Progenitor cell of endocrine pancreas (in vitro differentiated cells): ENCODE measurements at regions not wholly inside any gene's neighbourhood (a gene's known extent, or its start where the extent isn't known, plus 50 kb on each side); places are given as distances from the start of the nearest gene placed in this dataset.

Experiments used
- DNase-seq: peaks from one replicate; pipeline ENCODE4 v3.0.0; 2021; ENCODE audit warnings: low spot score; ENCODE audit not compliant: unreplicated experiment
- H3K27ac Mint-ChIP-seq: 2 replicates; pipeline ENCODE4 v1.8.0; 2021; ENCODE audit warnings: mild to moderate bottlenecking, moderate library complexity, mixed read lengths
- H3K27me3 Mint-ChIP-seq: 2 replicates; pipeline ENCODE4 v1.8.0; 2021; ENCODE audit warnings: mixed read lengths
- H3K36me3 Mint-ChIP-seq: 2 replicates; pipeline ENCODE4 v1.8.0; 2022; ENCODE audit warnings: mixed read lengths; ENCODE audit not compliant: insufficient read depth
- H3K4me1 Mint-ChIP-seq: 2 replicates; pipeline ENCODE4 v1.8.0; 2021; ENCODE audit warnings: low read depth, mixed read lengths
- H3K4me3 Mint-ChIP-seq: 2 replicates; pipeline ENCODE4 v1.8.0; 2021; ENCODE audit warnings: low read depth, mild to moderate bottlenecking, moderate library complexity, mixed read lengths
- H3K9me3 Mint-ChIP-seq: 2 replicates; pipeline ENCODE4 v1.8.0; 2021; ENCODE audit warnings: low read depth, mixed read lengths
- TF ChIP-seq, protein P1 (sequence below): fragments of 200-600 bp; sonication (generic); IDR thresholded peaks from one replicate; pipeline ENCODE4 v1.5.0; 2021; ENCODE audit warnings: antibody characterized with exemption, mild to moderate bottlenecking; ENCODE audit not compliant: unreplicated experiment

DNA sequence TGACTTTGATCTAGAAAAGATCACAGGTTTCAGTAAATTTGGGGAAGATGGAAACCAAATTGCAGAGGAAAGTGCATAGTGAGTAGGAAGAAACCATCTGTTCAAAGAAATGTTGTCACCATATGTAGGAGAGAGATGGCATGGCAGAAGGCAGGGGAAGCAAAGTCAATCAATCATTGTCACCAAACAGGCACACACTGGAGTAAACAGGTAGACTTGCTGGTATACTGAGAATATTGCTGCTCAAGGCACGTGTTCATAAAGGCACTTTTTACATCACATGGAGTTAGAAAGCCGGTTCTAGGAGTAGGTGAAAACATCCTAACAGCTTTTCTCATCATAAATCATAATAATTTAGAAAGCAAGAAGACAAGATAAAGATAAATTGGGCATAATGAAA lies 550.5 kb upstream of the FAT1 start:
- Mint-ChIP-seq H3K9me3 (no peaks in the 10 kb centered on the region), H3K4me3 (no peak overlapping the region), H3K36me3 (no peaks in the 10 kb centered on the region), H3K27ac (no peak overlapping the region), H3K27me3 (no peaks in the 10 kb centered on the region), H3K4me1 (no peaks in the 10 kb centered on the region)
- no peak for DNase-seq
- TF ChIP-seq, protein P1, sequence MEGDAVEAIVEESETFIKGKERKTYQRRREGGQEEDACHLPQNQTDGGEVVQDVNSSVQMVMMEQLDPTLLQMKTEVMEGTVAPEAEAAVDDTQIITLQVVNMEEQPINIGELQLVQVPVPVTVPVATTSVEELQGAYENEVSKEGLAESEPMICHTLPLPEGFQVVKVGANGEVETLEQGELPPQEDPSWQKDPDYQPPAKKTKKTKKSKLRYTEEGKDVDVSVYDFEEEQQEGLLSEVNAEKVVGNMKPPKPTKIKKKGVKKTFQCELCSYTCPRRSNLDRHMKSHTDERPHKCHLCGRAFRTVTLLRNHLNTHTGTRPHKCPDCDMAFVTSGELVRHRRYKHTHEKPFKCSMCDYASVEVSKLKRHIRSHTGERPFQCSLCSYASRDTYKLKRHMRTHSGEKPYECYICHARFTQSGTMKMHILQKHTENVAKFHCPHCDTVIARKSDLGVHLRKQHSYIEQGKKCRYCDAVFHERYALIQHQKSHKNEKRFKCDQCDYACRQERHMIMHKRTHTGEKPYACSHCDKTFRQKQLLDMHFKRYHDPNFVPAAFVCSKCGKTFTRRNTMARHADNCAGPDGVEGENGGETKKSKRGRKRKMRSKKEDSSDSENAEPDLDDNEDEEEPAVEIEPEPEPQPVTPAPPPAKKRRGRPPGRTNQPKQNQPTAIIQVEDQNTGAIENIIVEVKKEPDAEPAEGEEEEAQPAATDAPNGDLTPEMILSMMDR = no peak

DNA sequence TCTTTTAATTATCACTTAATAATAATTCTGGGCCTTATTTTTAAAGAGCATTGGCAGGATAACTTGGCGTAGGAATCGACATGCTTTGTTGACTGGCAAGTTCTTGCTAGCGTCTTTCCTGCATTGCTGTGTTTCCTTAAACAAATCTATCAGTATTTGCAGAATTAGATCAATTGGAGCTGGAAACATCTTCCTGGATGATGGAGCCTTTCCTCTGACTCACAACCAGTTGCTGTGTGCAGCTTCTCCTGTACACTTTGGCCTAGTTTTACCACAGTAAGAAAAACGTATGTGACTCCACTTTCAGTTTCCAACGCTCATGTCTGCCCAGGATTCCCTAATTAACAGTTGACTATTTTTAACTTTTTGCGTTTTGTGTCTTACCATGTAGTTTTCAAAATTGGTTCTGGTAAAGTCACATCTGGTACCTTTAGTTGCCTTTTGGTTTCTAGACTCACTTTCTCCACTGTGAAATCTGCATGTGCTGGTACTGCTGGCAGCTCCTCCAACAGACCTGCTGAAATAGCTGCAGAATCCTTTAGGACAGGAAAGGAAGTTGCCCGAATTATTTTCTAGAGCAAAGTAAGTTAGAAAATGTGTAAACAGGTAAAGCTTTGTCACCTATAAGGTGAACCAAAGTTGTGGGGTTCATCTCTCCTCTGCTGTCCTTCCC lies 553.2 kb upstream of the FAT1 start:
- Mint-ChIP-seq H3K36me3 (no peaks in the 10 kb centered on the region), H3K27me3 (no peaks in the 10 kb centered on the region), H3K27ac (no peak overlapping the region)

DNA sequence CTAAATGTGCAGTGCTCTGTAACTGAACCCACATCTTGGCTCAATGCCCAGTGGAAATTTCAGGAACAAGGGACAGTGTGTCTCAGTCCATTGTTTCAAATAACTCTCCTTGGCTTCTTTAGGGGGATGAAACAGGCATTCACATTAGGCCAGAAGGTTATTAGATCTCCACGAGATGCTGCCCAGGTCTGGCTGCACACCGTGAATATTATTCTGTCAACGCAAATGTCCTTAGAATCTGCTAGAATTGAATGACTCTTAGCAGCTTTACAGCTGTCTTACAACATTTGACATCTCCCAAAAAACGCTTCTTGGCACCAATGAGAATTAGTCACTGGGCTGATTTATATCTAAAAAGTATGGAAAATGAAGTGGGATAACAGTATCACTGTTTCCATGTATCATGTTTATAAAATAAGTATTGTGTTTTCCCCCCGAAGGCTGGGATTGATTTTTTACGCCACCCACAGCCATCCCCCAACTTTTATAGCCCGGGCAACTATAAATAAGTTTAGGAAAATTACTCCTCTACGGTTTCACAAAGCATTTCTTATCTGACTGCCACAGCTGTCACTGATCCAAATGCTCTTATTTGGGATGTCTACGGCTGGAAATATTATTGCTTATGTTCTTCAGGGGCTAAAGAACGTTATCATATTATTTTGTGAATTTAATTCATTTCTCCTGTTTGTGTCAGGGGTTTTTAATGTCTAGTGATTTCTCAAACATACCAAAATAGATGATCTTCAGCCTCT lies 559.7 kb upstream of the FAT1 start:
- H3K36me3 Mint-ChIP-seq = no peaks in the 10 kb centered on the region
- H3K4me3 Mint-ChIP-seq = no peak overlapping the region
- TF ChIP-seq, protein P1 = no peak
- H3K4me1 Mint-ChIP-seq = no peaks in the 10 kb centered on the region
- DNase-seq = no peak
- no peak overlapping the region for H3K27ac Mint-ChIP-seq
- H3K27me3 Mint-ChIP-seq = no peaks in the 10 kb centered on the region
- H3K9me3 Mint-ChIP-seq = no peaks in the 10 kb centered on the region

More for the DNA sequence above, 553.2 kb upstream of the FAT1 start:
- Mint-ChIP-seq H3K4me1 (no peaks in the 10 kb centered on the region), H3K9me3 (no peaks in the 10 kb centered on the region), H3K4me3 (no peak overlapping the region)
- TF ChIP-seq, protein P1 = no peak
- no peak for DNase-seq

DNA sequence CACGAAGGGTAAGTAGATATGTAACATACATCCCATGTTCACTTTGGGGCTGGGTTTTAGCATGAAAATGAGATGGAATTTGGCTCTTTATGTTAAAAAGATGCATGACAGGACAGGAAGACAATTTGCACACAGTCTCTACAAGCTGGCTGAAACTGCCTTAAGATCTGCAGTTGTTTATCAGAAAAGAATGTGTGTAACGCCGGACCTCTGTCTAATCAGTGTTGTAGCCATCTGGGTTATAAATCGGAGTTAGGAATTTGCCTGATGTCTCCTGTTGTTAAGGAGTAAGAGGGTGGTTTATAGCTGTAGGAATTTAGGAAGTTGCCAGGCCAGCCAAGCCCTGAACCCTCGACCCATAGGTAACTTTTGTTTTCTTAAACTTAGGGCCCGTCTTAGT lies 562.9 kb upstream of the FAT1 start:
- H3K27me3 Mint-ChIP-seq = no peaks in the 10 kb centered on the region
- no peak overlapping the region for H3K27ac Mint-ChIP-seq
- no peaks in the 10 kb centered on the region for H3K9me3 Mint-ChIP-seq
- H3K36me3 Mint-ChIP-seq = no peaks in the 10 kb centered on the region
- no peak overlapping the region for H3K4me3 Mint-ChIP-seq
- no peaks in the 10 kb centered on the region for H3K4me1 Mint-ChIP-seq
- TF ChIP-seq, protein P1 = no peak
- DNase-seq = no peak

DNA sequence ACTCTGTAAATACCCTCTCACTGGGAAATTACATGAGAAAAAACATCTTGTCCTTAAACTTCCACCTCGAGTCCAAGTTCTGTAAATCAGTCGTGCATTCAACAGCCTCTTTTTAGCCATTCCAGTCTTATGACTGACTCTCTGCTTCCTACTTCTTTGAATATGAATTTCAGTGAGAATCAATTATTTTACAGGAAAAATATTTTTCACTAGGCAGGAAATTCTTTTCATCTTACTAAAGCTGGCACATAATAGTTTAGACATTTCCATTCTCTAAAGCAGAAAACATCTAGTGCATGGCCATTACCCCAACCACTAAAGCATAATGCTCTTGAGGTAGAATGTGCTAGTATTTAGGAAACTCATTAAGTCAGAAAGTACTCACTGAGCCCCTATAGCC lies 565.7 kb upstream of the FAT1 start:
- Mint-ChIP-seq H3K36me3 (no peaks in the 10 kb centered on the region), H3K27ac (no peak overlapping the region), H3K4me3 (no peak overlapping the region), H3K9me3 (no peaks in the 10 kb centered on the region), H3K27me3 (no peaks in the 10 kb centered on the region), H3K4me1 (no peaks in the 10 kb centered on the region)
- DNase-seq = no peak
- TF ChIP-seq, protein P1 = no peak
